ENCODE measurements at regions not wholly inside any gene's neighbourhood (a gene's known extent, or its start where the extent isn't known, plus 50 kb on each side); places are given as distances from the start of the nearest gene placed in this dataset.
"Not testable (repeated sequence)": the region's sequence is repeated elsewhere in the genome, so short reads cannot be mapped to it uniquely, and the experiment has no call there.

GRCh38 chr18:71075147-71075546 lies 786.3 kb downstream of the SOCS6 start:
- DNase-seq (ENCODE audit: low spot score): no peak

- DNase-seq (ENCODE audit: low spot score): no peak
These were observed 779.5 kb downstream of the SOCS6 start for GRCh38 chr18:71068338-71068737.

GRCh38 chr18:71049893-71050292 lies 761.0 kb downstream of the SOCS6 start:
- no peak for DNase-seq (ENCODE audit: low spot score)

- DNase-seq (ENCODE audit: low spot score): no peak
These were observed 759.0 kb downstream of the SOCS6 start for GRCh38 chr18:71047882-71048281.

GRCh38 chr18:71045331-71046065 lies 756.7 kb downstream of the SOCS6 start:
- no peak for DNase-seq (ENCODE audit: low spot score)

- no peak for DNase-seq (ENCODE audit: low spot score)
These were observed 751.3 kb downstream of the SOCS6 start for GRCh38 chr18:71040161-71040560.

GRCh38 chr18:71038196-71038595 lies 749.4 kb downstream of the SOCS6 start:
- no peak for DNase-seq (ENCODE audit: low spot score)

GRCh38 chr18:71036783-71037182 lies 747.9 kb downstream of the SOCS6 start:
- DNase-seq (ENCODE audit: low spot score): no peak

- DNase-seq (ENCODE audit: low spot score): not testable (repeated sequence)
These were observed 742.7 kb downstream of the SOCS6 start for GRCh38 chr18:71031296-71032191.

- DNase-seq (ENCODE audit: low spot score): not testable (repeated sequence)
These were observed 741.2 kb downstream of the SOCS6 start for GRCh38 chr18:71030085-71030484.

GRCh38 chr18:71028285-71028762 lies 739.5 kb downstream of the SOCS6 start:
- DNase-seq (ENCODE audit: low spot score): no peak

GRCh38 chr18:71027531-71027930 lies 738.7 kb downstream of the SOCS6 start:
- no peak for DNase-seq (ENCODE audit: low spot score)

GRCh38 chr18:71025505-71026225 lies 736.8 kb downstream of the SOCS6 start:
- DNase-seq (ENCODE audit: low spot score): no peak

GRCh38 chr18:71022389-71022788 lies 733.5 kb downstream of the SOCS6 start:
- no peak for DNase-seq (ENCODE audit: low spot score)

GRCh38 chr18:71021030-71021362 lies 732.2 kb downstream of the SOCS6 start:
- no peak for DNase-seq (ENCODE audit: low spot score)

- DNase-seq (ENCODE audit: low spot score): no peak
These were observed 731.6 kb downstream of the SOCS6 start for GRCh38 chr18:71020342-71021029.

GRCh38 chr18:71018816-71019215 lies 730.0 kb downstream of the SOCS6 start:
- DNase-seq (ENCODE audit: low spot score): no peak

- DNase-seq (ENCODE audit: low spot score): no peak
These were observed 723.9 kb downstream of the SOCS6 start for GRCh38 chr18:71012789-71013188.

- DNase-seq (ENCODE audit: low spot score): no peak
These were observed 722.5 kb downstream of the SOCS6 start for GRCh38 chr18:71011389-71011788.

GRCh38 chr18:71008257-71008656 lies 719.4 kb downstream of the SOCS6 start:
- no peak for DNase-seq (ENCODE audit: low spot score)

- no peak for DNase-seq (ENCODE audit: low spot score)
These were observed 712.8 kb downstream of the SOCS6 start for GRCh38 chr18:71001597-71001996.

- no peak for DNase-seq (ENCODE audit: low spot score)
These were observed 709.6 kb downstream of the SOCS6 start for GRCh38 chr18:70998490-70998889.
